ENCODE measurements at regions not wholly inside any gene's neighbourhood (a gene's known extent, or its start where the extent isn't known, plus 50 kb on each side); places are given as distances from the start of the nearest gene placed in this dataset.

- TF ChIP-seq, protein P1, sequence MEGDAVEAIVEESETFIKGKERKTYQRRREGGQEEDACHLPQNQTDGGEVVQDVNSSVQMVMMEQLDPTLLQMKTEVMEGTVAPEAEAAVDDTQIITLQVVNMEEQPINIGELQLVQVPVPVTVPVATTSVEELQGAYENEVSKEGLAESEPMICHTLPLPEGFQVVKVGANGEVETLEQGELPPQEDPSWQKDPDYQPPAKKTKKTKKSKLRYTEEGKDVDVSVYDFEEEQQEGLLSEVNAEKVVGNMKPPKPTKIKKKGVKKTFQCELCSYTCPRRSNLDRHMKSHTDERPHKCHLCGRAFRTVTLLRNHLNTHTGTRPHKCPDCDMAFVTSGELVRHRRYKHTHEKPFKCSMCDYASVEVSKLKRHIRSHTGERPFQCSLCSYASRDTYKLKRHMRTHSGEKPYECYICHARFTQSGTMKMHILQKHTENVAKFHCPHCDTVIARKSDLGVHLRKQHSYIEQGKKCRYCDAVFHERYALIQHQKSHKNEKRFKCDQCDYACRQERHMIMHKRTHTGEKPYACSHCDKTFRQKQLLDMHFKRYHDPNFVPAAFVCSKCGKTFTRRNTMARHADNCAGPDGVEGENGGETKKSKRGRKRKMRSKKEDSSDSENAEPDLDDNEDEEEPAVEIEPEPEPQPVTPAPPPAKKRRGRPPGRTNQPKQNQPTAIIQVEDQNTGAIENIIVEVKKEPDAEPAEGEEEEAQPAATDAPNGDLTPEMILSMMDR (conservative IDR thresholded peaks at IDR 0.05; ENCODE audit: low read depth, low read length), result no peak
- no peak for TF ChIP-seq EZH2 (IDR thresholded peaks at IDR 0.05; ENCODE audit: borderline replicate concordance, low read depth, low read length, poor library complexity, severe bottlenecking)
These were observed 275.6 kb downstream of the TFAP2B start for GRCh38 chr6:51094271-51094670.

Measured in A673 (cell line).